Parathyroid adenoma (tissue), 2 donors: ENCODE measurements at regions not wholly inside any gene's neighbourhood (a gene's known extent, or its start where the extent isn't known, plus 50 kb on each side); places are given as distances from the start of the nearest gene placed in this dataset.

Source experiments
- H2AFZ ChIP-seq: fragments of 300-600 bp; sonication (generic); one replicate; pipeline ENCODE4 v1.7.0; 2017; ENCODE audit warnings: antibody characterized with exemption, mild to moderate bottlenecking
- H3K27ac ChIP-seq: fragments of 300-600 bp; sonication (generic); one replicate; pipeline ENCODE4 v1.7.0; 2017
- H3K27me3 ChIP-seq: fragments of 300-600 bp; sonication (generic); one replicate; pipeline ENCODE4 v1.7.0; 2017; ENCODE audit warnings: low read length; ENCODE audit not compliant: control insufficient read depth, insufficient read depth
- H3K36me3 ChIP-seq: fragments of 300-600 bp; sonication (generic); one replicate; pipeline ENCODE4 v1.7.0; 2017; ENCODE audit warnings: low read length; ENCODE audit not compliant: control insufficient read depth, insufficient read depth
- H3K4me1 ChIP-seq: fragments of 300-600 bp; sonication (generic); one replicate; pipeline ENCODE4 v1.7.0; 2017; ENCODE audit warnings: control low read depth
- H3K4me2 ChIP-seq: fragments of 300-600 bp; sonication (generic); one replicate; pipeline ENCODE4 v1.7.0; 2017; ENCODE audit warnings: low read length
- H3K4me3 ChIP-seq: fragments of 300-600 bp; sonication (generic); one replicate; pipeline ENCODE4 v1.7.0; 2017; ENCODE audit warnings: low read depth, low read length
- H3K79me2 ChIP-seq: fragments of 300-600 bp; sonication (generic); one replicate; pipeline ENCODE4 v1.7.0; 2017; ENCODE audit warnings: control low read depth
- H3K9ac ChIP-seq: fragments of 300-600 bp; sonication (generic); one replicate; pipeline ENCODE4 v1.7.0; 2017; ENCODE audit warnings: mild to moderate bottlenecking
- H3K9me3 ChIP-seq: fragments of 300-600 bp; sonication (generic); one replicate; pipeline ENCODE4 v1.7.0; 2017; ENCODE audit warnings: low read length; ENCODE audit not compliant: control insufficient read depth
- CTCF ChIP-seq: fragments of 300-600 bp; sonication (generic); IDR thresholded peaks from one replicate; pipeline ENCODE4 v1.7.0; 2017; ENCODE audit warnings: antibody characterized with exemption, mild to moderate bottlenecking
- donor health status: primary hyperparathyroidism.

GRCh38 chr4:180665481-180665880 is 1577.7 kb upstream of the TENM3 start:
- Histone ChIP-seq H3K27me3 (no peaks in the 10 kb centered on the region), H3K9ac (no peak overlapping the region), H3K4me2 (no peak overlapping the region), H3K79me2 (no peaks in the 10 kb centered on the region), H3K9me3 (no peaks in the 10 kb centered on the region), H3K4me1 (no peaks in the 10 kb centered on the region), H3K36me3 (no peaks in the 10 kb centered on the region), H2AFZ (no peak overlapping the region), H3K4me3 (no peak overlapping the region), H3K27ac (no peak overlapping the region)
- TF ChIP-seq CTCF = no peak

GRCh38 chr4:180665994-180666824 is 1577.0 kb upstream of the TENM3 start:
- H2AFZ ChIP-seq = no peak overlapping the region
- no peaks in the 10 kb centered on the region for H3K9me3 ChIP-seq
- H3K36me3 ChIP-seq = no peaks in the 10 kb centered on the region
- H3K27me3 ChIP-seq = no peaks in the 10 kb centered on the region
- H3K4me3 ChIP-seq = no peak overlapping the region
- no peak for TF ChIP-seq CTCF
- no peak overlapping the region for H3K4me2 ChIP-seq
- no peaks in the 10 kb centered on the region for H3K4me1 ChIP-seq
- no peaks in the 10 kb centered on the region for H3K79me2 ChIP-seq
- H3K9ac ChIP-seq = no peak overlapping the region
- H3K27ac ChIP-seq = no peak overlapping the region

- H3K36me3 ChIP-seq = no peaks in the 10 kb centered on the region
- H3K79me2 ChIP-seq = no peaks in the 10 kb centered on the region
- no peak for TF ChIP-seq CTCF
- no peak overlapping the region for H3K9ac ChIP-seq
- no peak overlapping the region for H2AFZ ChIP-seq
- no peak overlapping the region for H3K4me2 ChIP-seq
- no peak overlapping the region for H3K4me3 ChIP-seq
- H3K9me3 ChIP-seq = no peaks in the 10 kb centered on the region
- H3K4me1 ChIP-seq = no peaks in the 10 kb centered on the region
- no peaks in the 10 kb centered on the region for H3K27me3 ChIP-seq
- no peak overlapping the region for H3K27ac ChIP-seq
Observed at GRCh38 chr4:180668732-180669131, 1574.5 kb upstream of the TENM3 start.

GRCh38 chr4:180669680-180670079 is 1573.5 kb upstream of the TENM3 start:
- no peak overlapping the region for H3K27ac ChIP-seq
- no peaks in the 10 kb centered on the region for H3K4me1 ChIP-seq
- no peak overlapping the region for H3K9ac ChIP-seq
- H3K4me3 ChIP-seq = no peak overlapping the region
- no peak overlapping the region for H3K4me2 ChIP-seq
- TF ChIP-seq CTCF = no peak
- H3K27me3 ChIP-seq = no peaks in the 10 kb centered on the region
- H3K79me2 ChIP-seq = no peaks in the 10 kb centered on the region
- no peak overlapping the region for H2AFZ ChIP-seq
- H3K36me3 ChIP-seq = no peaks in the 10 kb centered on the region
- no peaks in the 10 kb centered on the region for H3K9me3 ChIP-seq
